T-cell (primary cell): ENCODE measurements at regions not wholly inside any gene's neighbourhood (a gene's known extent, or its start where the extent isn't known, plus 50 kb on each side); places are given as distances from the start of the nearest gene placed in this dataset.
"Not testable (repeated sequence)": the region's sequence is repeated elsewhere in the genome, so short reads cannot be mapped to it uniquely, and the experiment has no call there.

Experiments used
- ATAC-seq, 4 experiments: fragments of 200-7000 bp in 3 of 4; fragments of 150-1000 bp in 1 of 4; cut with Tn5 transposase; replicated peaks in 1 of 4; 1 replicate in 3 of 4; 2 replicates in 1 of 4; pipeline ENCODE4 v1.10.0; 2021; ENCODE audit warnings: moderate library complexity in 3 of 4, mild to moderate bottlenecking in 2 of 4, moderate number of reproducible peaks in 1 of 4
- CTCF ChIA-PET, 2 donors: fragments of 300-600 bp; sonication (Branson Sonifier 250); formaldehyde crosslinking; loops; one replicate each; lab custom pipeline; 2022; ENCODE audit warnings: antibody characterized with exemption in 2 of 2; lab: Charles Lee
- POLR2A ChIA-PET, 2 donors: fragments of 300-600 bp; sonication (Branson Sonifier 250); formaldehyde crosslinking; loops; one replicate each; lab custom pipeline; 2022; ENCODE audit warnings: antibody characterized with exemption in 2 of 2; lab: Charles Lee
- DNase-seq, 35 experiments: peaks; one replicate each; pipeline versions ENCODE4 v3.0.0 to v3.0.0-alpha.2; 2013 to 2023
- H3K27ac ChIP-seq: one replicate; pipeline ENCODE4 v1.5.1; 2013; ENCODE audit warnings: low read length
- H3K27me3 ChIP-seq, 2 experiments: replicated peaks in 1 of 2; 1 replicate in 1 of 2; 2 replicates in 1 of 2; pipeline versions ENCODE4 v1.6.1 to v1.7.0; 2013; ENCODE audit warnings: low read length in 1 of 2, mixed read lengths in 1 of 2; ENCODE audit not compliant: control insufficient read depth in 2 of 2, insufficient read depth in 2 of 2; ENCODE audit errors: extremely low read depth in 1 of 2
- H3K36me3 ChIP-seq, 2 donors: 1 replicate in 1 of 2; 2 replicates in 1 of 2; pipeline versions ENCODE4 v1.6.1 to v1.7.0; 2013; ENCODE audit warnings: low read length in 1 of 2; ENCODE audit not compliant: control insufficient read depth in 2 of 2, insufficient read depth in 1 of 2; ENCODE audit errors: extremely low read depth in 1 of 2
- H3K4me1 ChIP-seq, 2 experiments: 1 replicate in 1 of 2; 2 replicates in 1 of 2; pipeline versions ENCODE4 v1.6.1 to v1.7.0; 2013; ENCODE audit warnings: low read length in 2 of 2, mixed read lengths in 1 of 2; ENCODE audit not compliant: insufficient read depth in 2 of 2, control insufficient read depth in 1 of 2; ENCODE audit errors: extremely low read depth in 1 of 2
- H3K4me3 ChIP-seq, 2 donors: 1 replicate in 1 of 2; 2 replicates in 1 of 2; pipeline versions ENCODE4 v1.5.1 to v1.7.0; 2013; ENCODE audit warnings: mild to moderate bottlenecking in 2 of 2, low read length in 1 of 2, moderate library complexity in 1 of 2; ENCODE audit not compliant: control insufficient read depth in 1 of 2; ENCODE audit errors: extremely low read depth in 1 of 2
- H3K9me3 ChIP-seq: 2 replicates; pipeline ENCODE4 v1.7.0; 2013
- H3K27ac Mint-ChIP-seq, 2 donors: one replicate each; pipeline ENCODE4 v1.8.0; 2020 to 2021; ENCODE audit warnings: mild to moderate bottlenecking in 2 of 2, mixed read lengths in 2 of 2
- H3K27me3 Mint-ChIP-seq, 2 donors: one replicate each; pipeline ENCODE4 v1.8.0; 2021 to 2022; ENCODE audit warnings: mixed read lengths in 2 of 2
- H3K36me3 Mint-ChIP-seq: one replicate; pipeline ENCODE4 v1.8.0; 2021; ENCODE audit warnings: mixed read lengths
- H3K4me1 Mint-ChIP-seq, 3 donors: one replicate each; pipeline ENCODE4 v1.8.0; 2020 to 2022; ENCODE audit warnings: mixed read lengths in 3 of 3, mild to moderate bottlenecking in 1 of 3
- H3K4me3 Mint-ChIP-seq, 3 donors: one replicate each; pipeline ENCODE4 v1.8.0; 2020 to 2022; ENCODE audit warnings: mild to moderate bottlenecking in 3 of 3, mixed read lengths in 3 of 3, moderate library complexity in 3 of 3
- H3K9me3 Mint-ChIP-seq, 3 donors: one replicate each; pipeline ENCODE4 v1.8.0; 2020 to 2022; ENCODE audit warnings: mixed read lengths in 3 of 3
- WGBS: methylation state at CpG from one replicate; pipeline ENCODE4 v1.1.5; 2013; ENCODE audit warnings: missing lambda C conversion rate; ENCODE audit not compliant: insufficient coverage; 5-methylcytosine and 5-hydroxymethylcytosine counted together

DNA sequence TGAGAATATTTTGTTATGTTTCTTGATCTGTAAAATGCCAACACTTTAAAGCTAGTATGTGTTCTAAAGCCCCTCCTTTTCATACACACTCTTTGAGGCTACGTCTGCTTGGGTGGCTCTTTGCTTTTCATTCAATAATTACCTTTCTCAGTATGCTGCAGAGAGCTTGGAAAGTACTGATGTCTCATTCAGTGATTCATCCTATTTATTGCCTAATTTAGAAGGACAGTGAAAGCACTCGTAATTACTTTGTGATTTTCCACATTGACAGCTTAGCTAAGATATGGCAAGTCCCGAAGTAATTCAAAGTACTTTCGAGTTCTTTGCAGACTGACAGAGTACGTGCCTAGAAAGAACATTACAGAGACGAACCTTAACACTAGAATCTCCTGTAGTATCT, 57.2 kb downstream of the BMP15 start:
- no peak for ATAC-seq
- CTCF ChIA-PET = no interaction called here
- Mint-ChIP-seq H3K27ac (no peak overlapping the region), H3K4me3 (no peak overlapping the region), H3K36me3 (no peaks in the 10 kb centered on the region), H3K4me1 (no peaks in the 10 kb centered on the region), H3K27me3 (peaks cover 0 to 15% of the 10 kb centered on the region in 2 donors), H3K9me3 (no peaks in the 10 kb centered on the region)
- 62% methylated on average over 5 of the region's 6 CpGs for WGBS
- no peaks in the 10 kb centered on the region for H3K4me1 ChIP-seq
- H3K4me3 ChIP-seq = no peak overlapping the region
- no peaks in the 10 kb centered on the region for H3K27me3 ChIP-seq
- POLR2A ChIA-PET = interaction anchor here in 1 of 2 donors (0.6 kb wide), 1 partner anchor 1289 kb away, joined by 3 read pairs; no protein-coding TSS in a partner anchor
- no peaks in the 10 kb centered on the region for H3K9me3 ChIP-seq
- H3K27ac ChIP-seq = no peak overlapping the region
- no peak for DNase-seq
- H3K36me3 ChIP-seq = no peaks in the 10 kb centered on the region

DNA sequence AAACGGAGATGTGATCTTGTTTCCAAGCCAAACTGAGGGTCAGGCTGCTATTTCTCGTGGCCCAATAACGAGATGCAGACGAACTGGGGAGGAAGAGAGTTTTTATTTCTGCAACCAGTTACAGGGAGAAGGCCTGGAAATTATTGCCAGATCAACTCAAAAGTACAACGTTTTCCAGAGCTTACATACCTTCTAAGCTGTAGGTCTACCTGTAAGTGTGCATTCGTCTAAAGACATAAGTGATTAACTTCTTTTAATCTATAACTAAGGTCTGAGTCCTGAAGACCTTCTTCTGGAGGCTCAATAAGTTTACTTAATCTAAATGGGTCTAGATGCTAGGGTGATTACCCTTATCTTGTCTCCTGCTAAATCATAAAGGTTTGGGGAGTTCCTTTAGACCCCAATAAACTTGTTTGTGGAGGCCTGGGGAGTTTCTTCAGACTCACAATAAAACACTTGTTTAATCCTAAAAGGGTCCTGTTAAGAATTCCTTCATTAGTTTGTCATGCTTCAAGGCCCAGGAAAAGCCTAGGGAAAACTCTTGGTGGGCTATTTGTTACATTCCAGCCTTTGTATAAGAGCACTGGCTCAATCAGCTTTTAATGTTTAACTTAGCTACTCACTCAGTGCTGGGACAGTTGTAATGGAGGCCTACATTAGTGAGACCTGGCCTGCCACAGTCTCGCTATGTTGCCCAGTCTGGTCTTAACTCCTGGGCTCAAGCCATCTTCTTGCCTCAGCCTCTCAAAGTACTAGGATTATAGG, 58.5 kb downstream of the BMP15 start:
- H3K36me3 Mint-ChIP-seq, ATAC-seq, H3K4me3 ChIP-seq, POLR2A ChIA-PET, H3K4me3 Mint-ChIP-seq, DNase-seq, H3K27me3 ChIP-seq, H3K4me1 Mint-ChIP-seq, H3K27ac ChIP-seq, H3K4me1 ChIP-seq, H3K9me3 ChIP-seq, H3K9me3 Mint-ChIP-seq, H3K36me3 ChIP-seq, H3K27ac Mint-ChIP-seq: not testable (repeated sequence)
- CTCF ChIA-PET = interaction anchor here in 1 of 2 donors (0.6 kb wide), 1 partner anchor 11 kb away, joined by 3 read pairs; no protein-coding TSS in a partner anchor
- peaks cover 0 to 17% of the 10 kb centered on the region in 2 donors for H3K27me3 Mint-ChIP-seq
- WGBS = 83% methylated on average over 4 of the region's 7 CpGs

DNA sequence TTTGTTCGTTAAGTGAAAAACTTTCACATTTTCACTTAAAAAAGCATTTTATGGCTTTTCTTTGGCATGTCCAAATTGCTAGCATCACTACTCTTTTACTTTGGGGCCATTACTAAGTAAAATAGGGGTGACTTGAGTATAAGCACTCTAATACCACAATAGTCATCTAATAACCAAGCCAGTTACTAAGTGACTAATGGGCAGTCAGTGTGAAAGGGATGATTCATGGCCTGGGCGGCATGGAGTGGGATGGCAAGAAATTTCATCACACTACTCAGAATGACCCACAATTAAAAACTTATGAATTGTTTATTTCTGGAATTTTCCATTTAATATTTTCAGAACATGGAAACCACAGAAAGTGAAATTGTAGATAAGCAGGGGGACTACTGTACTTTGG, 60.9 kb downstream of the BMP15 start:
- Histone ChIP-seq H3K27ac (no peak overlapping the region), H3K27me3 (no peaks in the 10 kb centered on the region), H3K36me3 (no peaks in the 10 kb centered on the region), H3K4me1 (no peaks in the 10 kb centered on the region), H3K9me3 (no peaks in the 10 kb centered on the region), H3K4me3 (no peak overlapping the region)
- H3K36me3 Mint-ChIP-seq = no peaks in the 10 kb centered on the region
- DNase-seq (no peak), ATAC-seq (no peak)
- H3K27me3 Mint-ChIP-seq = peaks cover 0 to 22% of the 10 kb centered on the region in 2 donors
- H3K27ac Mint-ChIP-seq = no peak overlapping the region
- no peak overlapping the region for H3K4me3 Mint-ChIP-seq
- H3K9me3 Mint-ChIP-seq = no peaks in the 10 kb centered on the region
- WGBS = no CpG with 5 or more reads among the region's 2 CpGs
- CTCF ChIA-PET = no interaction called here
- POLR2A ChIA-PET = no interaction called here
- no peaks in the 10 kb centered on the region for H3K4me1 Mint-ChIP-seq

DNA sequence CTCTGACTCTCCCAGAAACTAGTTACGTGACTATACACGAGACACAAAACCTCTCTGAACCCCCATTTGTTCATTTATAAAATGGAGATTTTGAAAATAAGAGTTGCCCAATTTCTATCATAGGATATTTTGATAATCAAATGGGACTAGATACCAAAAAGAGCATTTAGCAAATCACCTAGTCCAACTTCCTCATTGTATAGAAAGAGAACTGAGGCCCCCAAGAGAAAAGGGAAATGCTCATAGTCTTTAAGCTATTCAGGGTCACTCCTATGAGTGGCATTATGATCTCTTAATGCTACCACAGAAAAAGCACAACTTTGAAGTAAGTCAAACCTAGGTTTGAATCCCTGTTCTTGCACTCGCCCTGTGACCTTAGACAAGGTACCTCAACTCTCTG, 62.7 kb downstream of the BMP15 start:
- ATAC-seq = no peak
- Mint-ChIP-seq H3K27me3 (peaks cover 0 to 16% of the 10 kb centered on the region in 2 donors), H3K27ac (no peak overlapping the region)

DNA sequence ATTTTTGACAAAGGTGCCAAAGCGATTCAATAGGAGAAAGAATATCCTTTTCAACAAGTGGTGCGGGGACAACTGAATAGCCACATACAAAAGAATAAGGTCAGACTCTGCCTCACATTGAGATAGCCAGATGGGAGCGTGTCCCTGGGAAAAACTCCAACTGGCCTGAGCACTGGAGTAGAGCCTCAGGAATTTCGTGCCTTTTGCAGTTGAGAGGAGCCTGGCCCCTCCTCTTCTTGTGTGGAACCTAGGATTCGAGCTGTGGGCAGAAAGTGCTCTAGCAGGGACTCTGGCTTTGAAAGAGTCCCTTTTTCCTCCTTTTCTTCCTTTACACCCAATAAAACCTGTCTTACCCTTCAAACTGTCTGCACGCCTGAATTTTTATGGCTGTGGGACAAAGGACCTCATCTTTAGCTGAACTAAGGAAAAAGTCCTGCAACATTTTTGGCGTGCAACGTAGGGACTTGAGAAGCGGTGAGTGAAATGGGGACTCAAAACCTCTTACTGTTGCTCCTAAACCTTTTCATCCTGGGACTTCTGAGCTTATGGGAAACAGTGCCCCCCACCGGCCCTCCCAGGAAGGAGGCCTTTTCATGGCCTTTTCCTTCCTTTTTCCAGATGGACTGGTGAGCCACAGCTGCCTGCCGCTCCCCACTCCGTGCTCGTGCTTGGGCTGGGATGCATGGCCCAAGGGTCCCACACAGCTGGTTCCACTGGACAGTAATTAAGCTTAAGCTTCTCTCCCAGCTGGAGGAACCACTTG, 68.6 kb downstream of the BMP15 start:
- Mint-ChIP-seq H3K9me3 (no peaks in the 10 kb centered on the region), H3K4me1 (no peaks in the 10 kb centered on the region), H3K27ac (no peak overlapping the region), H3K27me3 (peaks cover 0 to 23% of the 10 kb centered on the region in 2 donors), H3K4me3 (no peak overlapping the region), H3K36me3 (no peaks in the 10 kb centered on the region)
- ChIA-PET CTCF (interaction anchor here in 1 of 2 donors (0.6 kb wide), 1 partner anchor 170 kb away, joined by 3 read pairs; no protein-coding TSS in a partner anchor), POLR2A (no interaction called here)
- Histone ChIP-seq H3K4me1 (no peaks in the 10 kb centered on the region), H3K9me3 (no peaks in the 10 kb centered on the region), H3K4me3 (no peak overlapping the region), H3K27ac (no peak overlapping the region), H3K36me3 (no peaks in the 10 kb centered on the region), H3K27me3 (no peaks in the 10 kb centered on the region)
- WGBS = 87% methylated on average over 3 of the region's 13 CpGs
- DNase-seq (no peak), ATAC-seq (no peak)

More for the DNA sequence above, 62.7 kb downstream of the BMP15 start:
- Histone ChIP-seq H3K36me3 (no peaks in the 10 kb centered on the region), H3K27ac (no peak overlapping the region), H3K4me3 (no peak overlapping the region), H3K9me3 (no peaks in the 10 kb centered on the region), H3K4me1 (no peaks in the 10 kb centered on the region), H3K27me3 (no peaks in the 10 kb centered on the region)
- Mint-ChIP-seq H3K9me3 (no peaks in the 10 kb centered on the region), H3K36me3 (no peaks in the 10 kb centered on the region), H3K4me1 (no peaks in the 10 kb centered on the region), H3K4me3 (no peak overlapping the region)
- WGBS = no CpG with 5 or more reads among the region's 3 CpGs
- POLR2A ChIA-PET = no interaction called here
- CTCF ChIA-PET = no interaction called here
- DNase-seq = no peak

DNA sequence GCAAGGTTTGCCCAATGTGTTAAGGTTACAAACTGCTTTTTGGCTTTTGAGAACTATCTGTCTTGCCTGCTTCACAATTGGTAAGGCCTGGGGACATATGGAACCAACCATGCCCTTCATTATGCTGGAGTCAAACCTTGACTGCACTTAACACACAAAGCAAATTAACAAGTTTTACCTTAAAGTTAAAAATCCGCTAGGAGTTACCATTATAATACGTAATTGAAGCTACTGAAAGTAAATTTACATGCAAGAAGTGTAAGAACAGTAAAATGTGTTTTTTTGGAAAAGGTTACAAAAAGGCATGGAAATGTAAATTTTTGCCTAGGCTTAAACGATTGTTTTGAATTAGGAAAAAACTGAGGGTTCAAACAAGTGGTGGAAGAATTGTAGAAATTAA, 69.7 kb downstream of the BMP15 start:
- DNase-seq = no peak
- Mint-ChIP-seq H3K36me3 (no peaks in the 10 kb centered on the region), H3K4me1 (no peaks in the 10 kb centered on the region), H3K27ac (no peak overlapping the region), H3K4me3 (no peak overlapping the region), H3K9me3 (no peaks in the 10 kb centered on the region), H3K27me3 (peaks cover 0 to 22% of the 10 kb centered on the region in 2 donors)
- POLR2A ChIA-PET = no interaction called here
- WGBS = no CpG with 5 or more reads among the region's 3 CpGs
- no peaks in the 10 kb centered on the region for H3K36me3 ChIP-seq
- ATAC-seq = no peak
- H3K27ac ChIP-seq = no peak overlapping the region
- no peak overlapping the region for H3K4me3 ChIP-seq
- H3K27me3 ChIP-seq = no peaks in the 10 kb centered on the region
- no peaks in the 10 kb centered on the region for H3K9me3 ChIP-seq
- no peaks in the 10 kb centered on the region for H3K4me1 ChIP-seq
- CTCF ChIA-PET = no interaction called here
